ENCODE measurements at regions not wholly inside any gene's neighbourhood (a gene's known extent, or its start where the extent isn't known, plus 50 kb on each side); places are given as distances from the start of the nearest gene placed in this dataset.

DNA sequence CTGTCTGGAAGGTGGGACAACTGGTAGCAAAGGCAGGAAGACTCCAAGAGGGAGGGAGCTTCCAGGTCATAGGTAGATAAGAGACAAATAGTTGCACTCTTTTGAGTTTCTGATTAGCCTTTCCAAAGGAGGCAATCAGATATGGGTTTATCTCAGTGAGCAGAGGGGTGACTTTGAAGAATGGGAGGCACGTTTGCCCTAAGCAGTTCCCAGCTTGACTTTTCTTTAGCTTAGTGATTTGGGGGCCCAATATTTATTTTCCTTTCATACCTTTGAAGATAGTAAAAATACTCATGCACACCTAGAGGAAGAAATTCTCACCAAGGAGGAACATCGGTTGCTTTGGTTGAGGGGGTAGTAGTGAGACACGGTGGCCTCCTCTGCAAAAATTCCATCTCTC is 212.1 kb upstream of the SVIL start:
- TF ChIP-seq POLR2A (IDR thresholded peaks at IDR 0.05; ENCODE audit: low read depth, low read length) (no peak), CTCF (IDR thresholded peaks at IDR 0.05; ENCODE audit: extremely low read depth in 1 of 2, insufficient read depth in 1 of 2, low read depth in 1 of 2, low read length in 2 of 2) (no peak), GATA2 (IDR thresholded peaks at IDR 0.05; ENCODE audit: insufficient read depth, insufficient read length, low read depth, low read length) (no peak), FOS (IDR thresholded peaks at IDR 0.05; ENCODE audit: borderline replicate concordance, insufficient read depth, low read length) (no peak)

Data from endothelial cell of umbilical vein (primary cell).